Mammary epithelial cell (primary cell): ENCODE measurements at regions not wholly inside any gene's neighbourhood (a gene's known extent, or its start where the extent isn't known, plus 50 kb on each side); places are given as distances from the start of the nearest gene placed in this dataset.

Source experiments
- EZH2 ChIP-seq: IDR thresholded peaks from 2 replicates; pipeline ENCODE4 v1.6.1; 2012; ENCODE audit warnings: low read length, inconsistent platforms, borderline replicate concordance
- TF ChIP-seq, protein P1 (sequence below), 2 donors: IDR thresholded peaks in 1 of 2; conservative IDR thresholded peaks in 1 of 2; 2 replicates each; pipeline ENCODE4 v1.5.1; 2011 to 2012; ENCODE audit warnings: inconsistent platforms in 2 of 2, low read length in 2 of 2, mild to moderate bottlenecking in 2 of 2, control low read depth in 1 of 2, low read depth in 1 of 2; ENCODE audit not compliant: insufficient read depth in 1 of 2; ENCODE audit errors: extremely low read depth in 1 of 2

GRCh38 chr1:29946057-29946456, 709.7 kb downstream of the PTPRU start:
- TF ChIP-seq, protein P1, sequence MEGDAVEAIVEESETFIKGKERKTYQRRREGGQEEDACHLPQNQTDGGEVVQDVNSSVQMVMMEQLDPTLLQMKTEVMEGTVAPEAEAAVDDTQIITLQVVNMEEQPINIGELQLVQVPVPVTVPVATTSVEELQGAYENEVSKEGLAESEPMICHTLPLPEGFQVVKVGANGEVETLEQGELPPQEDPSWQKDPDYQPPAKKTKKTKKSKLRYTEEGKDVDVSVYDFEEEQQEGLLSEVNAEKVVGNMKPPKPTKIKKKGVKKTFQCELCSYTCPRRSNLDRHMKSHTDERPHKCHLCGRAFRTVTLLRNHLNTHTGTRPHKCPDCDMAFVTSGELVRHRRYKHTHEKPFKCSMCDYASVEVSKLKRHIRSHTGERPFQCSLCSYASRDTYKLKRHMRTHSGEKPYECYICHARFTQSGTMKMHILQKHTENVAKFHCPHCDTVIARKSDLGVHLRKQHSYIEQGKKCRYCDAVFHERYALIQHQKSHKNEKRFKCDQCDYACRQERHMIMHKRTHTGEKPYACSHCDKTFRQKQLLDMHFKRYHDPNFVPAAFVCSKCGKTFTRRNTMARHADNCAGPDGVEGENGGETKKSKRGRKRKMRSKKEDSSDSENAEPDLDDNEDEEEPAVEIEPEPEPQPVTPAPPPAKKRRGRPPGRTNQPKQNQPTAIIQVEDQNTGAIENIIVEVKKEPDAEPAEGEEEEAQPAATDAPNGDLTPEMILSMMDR (conservative IDR thresholded peaks at IDR 0.05 in 1 of 2, IDR thresholded peaks at IDR 0.05 in 1 of 2; ENCODE audit: extremely low read depth in 1 of 2, insufficient read depth in 1 of 2, low read depth in 1 of 2, low read length in 2 of 2), result no peak
- TF ChIP-seq EZH2, result no peak
